ENCODE measurements at regions not wholly inside any gene's neighbourhood (a gene's known extent, or its start where the extent isn't known, plus 50 kb on each side); places are given as distances from the start of the nearest gene placed in this dataset.

DNA sequence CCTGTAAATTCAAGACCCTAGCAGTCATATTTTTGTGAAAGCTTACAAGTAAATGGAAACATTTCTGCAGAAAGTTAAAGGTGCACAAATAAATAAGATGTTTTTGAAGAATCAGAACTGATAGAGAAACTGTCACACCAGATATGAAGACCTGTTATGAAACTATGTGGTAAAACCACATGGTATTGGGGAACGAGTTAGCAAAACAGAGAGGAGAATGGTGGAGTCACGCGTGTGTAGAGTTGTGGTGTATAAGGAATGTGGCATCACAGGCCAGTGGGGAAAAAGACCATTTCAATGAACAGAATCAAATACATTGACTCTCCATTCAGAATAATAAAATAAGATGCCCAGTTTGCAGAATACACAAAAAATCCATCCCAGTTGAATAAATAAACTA lies 477.2 kb downstream of the ICE1 start:
- H3K27ac ChIP-seq = no peak overlapping the region
- H3K4me3 ChIP-seq = no peak overlapping the region
- no peaks in the 10 kb centered on the region for H3K36me3 ChIP-seq (ENCODE audit: low read depth, missing control alignments)
- no peak for DNase-seq
- no peaks in the 10 kb centered on the region for H3K4me1 ChIP-seq
- no peaks in the 10 kb centered on the region for H3K9me3 ChIP-seq
- intact Hi-C loops (cut with DNase I; ENCODE audit: low total_unique reads) = no loop called here
- TF ChIP-seq CTCF (IDR thresholded peaks at IDR 0.05) (no peak), POLR2A (IDR thresholded peaks at IDR 0.05) (no peak)
- H3K27me3 ChIP-seq = no peaks in the 10 kb centered on the region
- 52 to 72% methylated on average over 3 of the region's 3 CpGs for WGBS, 2 donors

- Histone ChIP-seq H3K4me1 (no peaks in the 10 kb centered on the region), H3K27me3 (no peaks in the 10 kb centered on the region), H3K9me3 (no peaks in the 10 kb centered on the region), H3K27ac (no peak overlapping the region), H3K4me3 (no peak overlapping the region), H3K36me3 (ENCODE audit: low read depth, missing control alignments) (no peaks in the 10 kb centered on the region)
- WGBS, 2 donors = 42 to 50% methylated on average over 1 of the region's 1 CpG
- no peak for TF ChIP-seq POLR2A (IDR thresholded peaks at IDR 0.05)
- no peak for TF ChIP-seq CTCF (IDR thresholded peaks at IDR 0.05)
- DNase-seq = no peak
- intact Hi-C loops (cut with DNase I; ENCODE audit: low total_unique reads) = no loop called here
These were observed 465.8 kb downstream of the ICE1 start for GRCh38 chr5:5888284-5888683.

- Histone ChIP-seq H3K4me1 (no peaks in the 10 kb centered on the region), H3K27me3 (no peaks in the 10 kb centered on the region), H3K36me3 (ENCODE audit: low read depth, missing control alignments) (no peaks in the 10 kb centered on the region), H3K27ac (no peak overlapping the region), H3K9me3 (no peaks in the 10 kb centered on the region), H3K4me3 (no peak overlapping the region)
- no peak for DNase-seq
- intact Hi-C loops (cut with DNase I; ENCODE audit: low total_unique reads) = no loop called here
- TF ChIP-seq CTCF (IDR thresholded peaks at IDR 0.05) (no peak), POLR2A (IDR thresholded peaks at IDR 0.05) (no peak)
- 35 to 39% methylated on average over 3 of the region's 3 CpGs for WGBS, 2 donors
These were observed 465.4 kb downstream of the ICE1 start for GRCh38 chr5:5887833-5888232.

- 46 to 52% methylated on average over 18 to 39 of the region's 42 CpGs for WGBS, 2 donors
- Histone ChIP-seq H3K4me1 (no peaks in the 10 kb centered on the region), H3K4me3 (peak overlapping the region; percentile 15 to 36), H3K9me3 (no peaks in the 10 kb centered on the region), H3K27me3 (no peaks in the 10 kb centered on the region), H3K27ac (no peak overlapping the region), H3K36me3 (ENCODE audit: low read depth, missing control alignments) (no peaks in the 10 kb centered on the region)
- peak in 2 of 3 experiments; percentile 16 to 43 for TF ChIP-seq CTCF (IDR thresholded peaks at IDR 0.05)
- TF ChIP-seq POLR2A (IDR thresholded peaks at IDR 0.05) = no peak
- DNase-seq = peak; percentile 20
- intact Hi-C loops (cut with DNase I; ENCODE audit: low total_unique reads) = no loop called here
These were observed 464.5 kb downstream of the ICE1 start for GRCh38 chr5:5886812-5887486.

DNA sequence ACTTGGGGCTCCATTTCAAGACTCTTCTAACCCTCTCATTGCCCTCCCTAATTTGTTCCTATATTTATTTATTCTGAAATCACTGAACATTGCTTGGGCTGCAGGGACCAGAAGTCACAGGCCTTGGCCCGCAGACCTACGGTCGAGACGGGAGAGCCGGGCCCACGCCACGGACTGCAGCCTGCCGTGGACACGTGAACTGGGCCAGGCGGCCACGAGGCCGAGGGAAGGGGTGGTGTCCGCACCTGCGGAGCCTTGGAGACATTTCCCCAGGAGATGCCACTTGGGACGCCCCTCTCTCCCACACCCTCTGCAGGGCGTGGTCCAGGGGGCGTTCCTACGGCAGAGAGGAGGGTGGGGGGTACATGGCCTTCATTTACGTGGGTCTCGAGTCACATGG lies 463.9 kb downstream of the ICE1 start:
- H3K27me3 ChIP-seq = no peaks in the 10 kb centered on the region

More for the DNA sequence above, 463.9 kb downstream of the ICE1 start:
- H3K9me3 ChIP-seq = no peaks in the 10 kb centered on the region
- peak overlapping the region in 1 of 2 donors; percentile 36 for H3K4me3 ChIP-seq
- H3K36me3 ChIP-seq (ENCODE audit: low read depth, missing control alignments) = no peaks in the 10 kb centered on the region
- H3K27ac ChIP-seq = no peak overlapping the region
- no peak for DNase-seq
- no peaks in the 10 kb centered on the region for H3K4me1 ChIP-seq
- intact Hi-C loops (cut with DNase I; ENCODE audit: low total_unique reads) = no loop called here
- TF ChIP-seq CTCF (IDR thresholded peaks at IDR 0.05) (no peak), POLR2A (IDR thresholded peaks at IDR 0.05) (no peak)
- 61 to 85% methylated on average over 10 to 20 of the region's 20 CpGs for WGBS, 2 donors
